GM18951 (cell line): ENCODE measurements at regions not wholly inside any gene's neighbourhood (a gene's known extent, or its start where the extent isn't known, plus 50 kb on each side); places are given as distances from the start of the nearest gene placed in this dataset.

Source experiments
- POLR2A ChIP-seq: IDR thresholded peaks from 4 replicates; pipeline ENCODE4 v1.6.1; 2011; ENCODE audit warnings: mild to moderate bottlenecking; ENCODE audit not compliant: insufficient read length, insufficient read depth; ENCODE audit errors: extremely low read depth
- in situ Hi-C: fragments of 300-500 bp; cut with MboI; formaldehyde crosslinking; loops from one replicate; pipeline ENCODE4 v1.12.0; 2022; ENCODE audit warnings: low sequenced_read_pairs, mixed read lengths, inconsistent platforms; ENCODE audit not compliant: unreplicated experiment

GRCh38 chr4:23242962-23243361, 550.2 kb downstream of the GBA3 start:
- no peak for TF ChIP-seq POLR2A
- in situ Hi-C loops: no loop called here

- in situ Hi-C loops: no loop called here
- no peak for TF ChIP-seq POLR2A
Observed at GRCh38 chr4:23241408-23241807, 548.7 kb downstream of the GBA3 start.

- no peak for TF ChIP-seq POLR2A
- in situ Hi-C loops: no loop called here
Observed at GRCh38 chr4:23238848-23239247, 546.1 kb downstream of the GBA3 start.

DNA sequence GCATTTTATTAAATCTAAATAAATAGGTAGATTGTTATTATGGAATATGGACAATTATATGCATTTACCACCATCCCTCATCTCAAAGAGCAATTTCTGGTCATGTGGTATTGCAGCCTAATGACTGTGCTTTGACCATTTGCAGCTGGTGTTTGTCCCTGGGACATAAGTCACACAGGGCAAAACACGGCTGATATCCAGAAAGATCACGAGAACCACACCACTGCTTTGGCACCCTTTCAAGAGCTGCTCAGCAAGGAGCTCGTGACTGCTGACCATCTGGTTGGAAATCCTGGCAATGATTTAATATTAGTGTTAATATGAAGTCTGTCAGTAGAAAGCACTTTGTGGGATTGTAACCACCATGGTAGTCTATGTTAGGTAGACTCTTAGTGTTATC, 545.0 kb downstream of the GBA3 start:
- no peak for TF ChIP-seq POLR2A

DNA sequence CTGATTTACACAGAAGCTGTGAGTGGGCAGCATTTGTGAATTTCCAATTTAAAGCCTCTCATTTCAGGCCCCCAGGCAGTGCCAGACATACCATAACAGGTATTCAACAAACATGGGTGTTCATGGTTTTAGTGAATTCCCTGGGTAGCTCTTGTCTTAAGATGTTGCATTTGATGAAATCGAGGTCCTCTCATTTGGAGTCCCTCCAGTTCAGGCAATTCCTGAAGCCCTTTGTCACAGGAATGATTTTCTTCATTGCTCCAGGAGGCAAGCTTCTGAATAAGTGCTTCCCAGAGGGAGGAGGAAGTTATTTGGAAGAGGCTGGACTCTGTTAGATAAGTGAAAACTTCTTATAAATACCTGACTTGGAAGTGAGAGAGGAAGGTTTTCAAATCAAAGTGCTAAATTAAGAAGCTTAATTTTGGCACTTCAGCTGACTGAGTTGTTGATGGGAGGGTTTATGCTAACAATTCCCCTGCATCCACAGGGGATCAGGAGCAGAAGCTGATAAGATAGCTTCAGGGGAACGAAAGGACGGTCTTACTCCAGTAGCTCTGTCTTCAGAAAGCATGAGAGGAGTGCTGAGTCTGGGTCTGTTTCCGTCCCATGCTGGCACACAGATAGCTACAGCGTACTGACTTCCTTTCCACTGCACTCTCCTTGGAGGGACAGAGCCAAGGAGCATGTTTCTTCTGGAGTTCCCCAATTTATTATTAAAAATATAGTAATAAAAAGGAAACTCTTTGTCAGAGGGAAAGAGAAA, 543.1 kb downstream of the GBA3 start:
- in situ Hi-C loops: no loop called here
- TF ChIP-seq POLR2A: no peak

More for the DNA sequence above, 545.0 kb downstream of the GBA3 start:
- in situ Hi-C loops: no loop called here

- in situ Hi-C loops: no loop called here
- TF ChIP-seq POLR2A: no peak
Observed at GRCh38 chr4:23234716-23235115, 542.0 kb downstream of the GBA3 start.

GRCh38 chr4:23234018-23234417, 541.3 kb downstream of the GBA3 start:
- no peak for TF ChIP-seq POLR2A
- in situ Hi-C loops: no loop called here

DNA sequence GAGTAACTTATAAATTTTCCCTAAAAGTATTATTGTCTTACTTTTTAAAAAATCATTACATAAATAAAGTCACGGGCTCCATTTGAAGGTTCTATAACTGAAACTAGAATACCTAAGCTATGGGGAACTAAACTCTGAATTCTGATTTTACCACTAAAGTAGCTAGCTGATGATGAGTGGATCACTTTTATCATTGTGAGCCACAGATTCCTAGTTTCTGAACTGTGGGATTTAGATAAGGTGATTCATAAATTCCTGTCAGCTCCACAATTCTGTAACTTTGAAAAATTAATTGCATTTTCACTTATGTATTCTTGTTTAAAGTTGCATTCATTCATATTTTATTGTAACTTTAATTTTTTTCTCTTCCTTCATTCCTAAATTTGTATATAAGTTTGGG, 540.9 kb downstream of the GBA3 start:
- no peak for TF ChIP-seq POLR2A
- in situ Hi-C loops: no loop called here

DNA sequence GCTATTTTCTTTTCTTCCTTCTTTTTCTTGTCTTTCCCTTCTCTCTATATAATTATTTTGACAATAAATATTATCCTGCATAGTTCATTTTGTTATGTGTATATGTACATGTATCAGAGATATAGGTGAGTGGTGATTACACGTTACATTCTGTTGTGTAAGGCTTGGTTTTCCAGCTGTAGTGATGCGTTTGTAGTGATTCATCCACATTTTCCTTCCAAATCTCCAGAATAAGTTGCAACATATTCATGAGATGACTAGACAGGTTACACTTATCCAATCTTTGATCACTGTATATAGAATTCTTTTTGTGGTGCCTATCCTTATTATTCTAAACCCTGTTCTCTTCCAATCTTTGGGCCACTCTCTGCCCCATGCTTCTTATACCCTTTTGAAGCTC, 540.2 kb downstream of the GBA3 start:
- TF ChIP-seq POLR2A: no peak
- in situ Hi-C loops: no loop called here

DNA sequence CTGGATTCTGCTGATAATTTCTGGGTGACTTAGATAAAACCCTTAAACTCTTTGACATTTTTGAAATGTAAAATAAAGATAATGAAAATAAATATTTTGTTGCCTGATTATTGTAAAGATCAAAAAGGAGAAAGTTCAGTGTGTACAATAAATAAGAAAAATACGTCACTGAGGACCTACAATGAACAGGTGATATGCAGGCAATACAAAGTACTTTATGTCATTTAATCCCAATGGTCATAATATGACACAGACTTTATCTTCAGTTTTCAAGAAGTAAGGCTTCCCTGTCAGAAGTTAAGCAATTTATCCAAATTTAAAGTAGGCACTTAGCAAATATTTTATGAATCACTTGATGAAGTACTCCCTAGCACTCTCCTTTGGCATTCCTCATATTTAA, 532.8 kb downstream of the GBA3 start:
- in situ Hi-C loops: no loop called here
- TF ChIP-seq POLR2A: no peak

GRCh38 chr4:23224684-23225420, 532.1 kb downstream of the GBA3 start:
- in situ Hi-C loops: no loop called here
- TF ChIP-seq POLR2A: no peak

DNA sequence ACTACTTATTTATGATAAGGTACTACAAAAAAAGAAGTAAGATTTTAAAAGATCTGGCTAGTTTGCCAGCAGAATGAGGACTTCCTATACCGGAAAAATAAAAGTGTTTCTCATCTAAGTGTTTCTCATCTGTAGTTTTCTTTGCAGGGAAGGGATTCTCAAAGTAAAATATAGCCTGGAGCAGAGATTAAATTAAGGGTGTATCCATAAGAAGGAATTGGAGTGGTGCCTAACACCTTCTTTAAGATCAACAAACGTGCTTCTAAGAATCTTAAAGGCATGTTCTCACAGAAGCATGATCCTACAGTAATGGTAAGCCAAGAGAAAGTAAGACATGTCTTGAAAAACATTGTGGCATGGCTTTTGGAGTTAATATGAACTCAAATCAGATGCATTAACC, 528.2 kb downstream of the GBA3 start:
- in situ Hi-C loops: no loop called here
- TF ChIP-seq POLR2A: no peak

- in situ Hi-C loops: no loop called here
- TF ChIP-seq POLR2A: no peak
Observed at GRCh38 chr4:23219779-23220408, 527.2 kb downstream of the GBA3 start.

DNA sequence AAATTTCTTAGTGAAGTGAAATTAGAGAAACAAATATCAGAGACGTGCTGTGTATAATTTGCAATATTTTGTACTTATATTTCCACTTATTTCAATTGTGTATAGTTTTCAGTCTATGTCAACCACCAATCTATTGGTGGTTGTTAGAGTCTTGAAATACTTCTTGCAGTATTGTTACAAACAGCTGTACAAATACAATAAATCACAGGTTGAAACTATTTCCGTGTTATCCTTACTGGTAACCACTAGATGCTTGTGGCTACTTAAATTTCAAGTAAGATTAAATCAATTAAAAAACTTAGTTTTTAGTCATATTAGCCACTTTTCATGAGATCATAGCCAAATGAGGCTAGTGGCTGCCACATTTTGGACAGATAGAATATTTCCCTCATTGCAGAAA, 520.5 kb downstream of the GBA3 start:
- in situ Hi-C loops: no loop called here
- no peak for TF ChIP-seq POLR2A
